Sigmoid colon (tissue), 6 donors: ENCODE measurements at regions not wholly inside any gene's neighbourhood (a gene's known extent, or its start where the extent isn't known, plus 50 kb on each side); places are given as distances from the start of the nearest gene placed in this dataset.

Experiments
- DNase-seq: peaks from one replicate; pipeline ENCODE4 v3.0.0-alpha.2; 2019
- H3K27ac ChIP-seq, 4 donors: fragments of 200-600 bp; sonication (generic); one replicate each; pipeline ENCODE4 v1.5.1; 2016 to 2019; ENCODE audit warnings: mild to moderate bottlenecking in 1 of 4
- H3K27me3 ChIP-seq, 3 donors: fragments of 200-600 bp; sonication (generic); one replicate each; pipeline ENCODE4 v1.5.1; 2019; ENCODE audit warnings: mild to moderate bottlenecking in 1 of 3
- H3K36me3 ChIP-seq, 4 donors: fragments of 200-600 bp; sonication (generic); one replicate each; pipeline ENCODE4 v1.5.1; 2016 to 2019
- H3K4me1 ChIP-seq, 4 donors: fragments of 200-600 bp; sonication (generic); one replicate each; pipeline ENCODE4 v1.5.1; 2017 to 2019
- H3K4me3 ChIP-seq, 4 donors: fragments of 200-600 bp; sonication (generic); one replicate each; pipeline ENCODE4 v1.5.1; 2017 to 2019; ENCODE audit warnings: mild to moderate bottlenecking in 2 of 4, moderate library complexity in 1 of 4
- H3K9me3 ChIP-seq, 4 donors: fragments of 200-600 bp in 3 of 4; sonication (generic) in 3 of 4; one replicate each; pipeline versions ENCODE4 v1.5.1 to v1.6.1; 2013 to 2019
- CTCF ChIP-seq, 4 experiments: fragments of 450-650 bp in 3 of 4; fragments of 200-600 bp in 1 of 4; IDR thresholded peaks; one replicate each; pipeline ENCODE4 v1.5.1; 2016 to 2019; ENCODE audit warnings: antibody characterized with exemption in 4 of 4, mild to moderate bottlenecking in 3 of 4, moderate library complexity in 2 of 4
- EP300 ChIP-seq, 4 donors: sonication (generic); formaldehyde crosslinking; IDR thresholded peaks; one replicate each; pipeline ENCODE4 v1.6.1; 2017; ENCODE audit warnings: antibody characterized with exemption in 4 of 4
- POLR2A ChIP-seq, 2 donors: fragments of 450-650 bp; IDR thresholded peaks; one replicate each; pipeline ENCODE4 v1.6.1; 2016; ENCODE audit warnings: antibody characterized with exemption in 2 of 2, mild to moderate bottlenecking in 2 of 2, moderate library complexity in 2 of 2
- POLR2AphosphoS5 ChIP-seq, 4 donors: sonication (generic); formaldehyde crosslinking; IDR thresholded peaks; one replicate each; pipeline ENCODE4 v1.6.1; 2017; ENCODE audit warnings: antibody characterized with exemption in 4 of 4
- WGBS, 2 donors: extraction: QIAGEN DNeasy Blood & Tissue Kit; methylation state at CpG; one replicate each; pipeline ENCODE4 v1.1.7; 2013; 5-methylcytosine and 5-hydroxymethylcytosine counted together
- intact Hi-C: fragments of 100-400 bp; cut with DNase I; formaldehyde crosslinking; loops from one replicate; pipeline ENCODE4 v1.15.1; 2023
- donor health status: healthy with polysubstance abuse.
- donor health status: healthy.

GRCh38 chr7:4343272-4344247 lies 338.5 kb upstream of the FOXK1 start:
- intact Hi-C loops, result no loop called here
- TF ChIP-seq POLR2A (IDR thresholded peaks at IDR 0.05) (no peak), CTCF (IDR thresholded peaks at IDR 0.05) (no peak), POLR2AphosphoS5 (IDR thresholded peaks at IDR 0.05) (no peak), EP300 (IDR thresholded peaks at IDR 0.05) (no peak)
- Histone ChIP-seq H3K4me3 (no peak overlapping the region), H3K9me3 (peaks cover 0 to 11% (median 9%) of the 10 kb centered on the region in 4 donors), H3K4me1 (no peaks in the 10 kb centered on the region), H3K36me3 (no peaks in the 10 kb centered on the region), H3K27me3 (no peaks in the 10 kb centered on the region), H3K27ac (no peak overlapping the region)
- DNase-seq, result no peak
- WGBS, 2 donors, result 54 to 75% methylated on average over 24 of the region's 24 CpGs

DNA sequence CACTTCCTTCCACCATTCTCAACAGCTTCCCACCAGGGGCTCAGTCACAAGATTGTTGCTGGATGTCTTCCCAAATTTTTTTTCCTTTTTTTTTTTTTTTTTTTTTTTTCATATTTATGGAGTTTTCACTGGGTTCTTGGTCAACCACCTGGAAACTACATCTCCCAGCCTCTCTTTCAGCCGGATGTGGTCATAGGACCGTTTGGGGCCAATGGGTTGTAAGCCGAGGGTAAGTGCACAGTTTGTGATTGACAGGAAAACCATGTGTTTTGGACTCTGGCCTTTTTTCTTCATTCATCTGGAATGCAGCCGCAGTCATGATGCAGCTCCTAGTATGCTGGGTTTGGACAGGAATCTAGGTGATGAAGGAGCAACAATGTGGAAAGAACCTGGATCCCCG lies 337.1 kb upstream of the FOXK1 start:
- no peak for TF ChIP-seq CTCF (IDR thresholded peaks at IDR 0.05)
- no peak for TF ChIP-seq POLR2A (IDR thresholded peaks at IDR 0.05)
- TF ChIP-seq EP300 (IDR thresholded peaks at IDR 0.05), result no peak
- no peak for TF ChIP-seq POLR2AphosphoS5 (IDR thresholded peaks at IDR 0.05)
- WGBS, 2 donors, result 65 to 89% methylated on average over 5 of the region's 5 CpGs
- intact Hi-C loops, result no loop called here
- DNase-seq, result no peak
- Histone ChIP-seq H3K4me3 (no peak overlapping the region), H3K9me3 (peaks cover 0 to 11% (median 9%) of the 10 kb centered on the region in 4 donors), H3K4me1 (no peaks in the 10 kb centered on the region), H3K36me3 (no peaks in the 10 kb centered on the region), H3K27me3 (no peaks in the 10 kb centered on the region), H3K27ac (no peak overlapping the region)

- intact Hi-C loops, result no loop called here
- H3K27me3 ChIP-seq, result no peaks in the 10 kb centered on the region
- no peak for DNase-seq
- TF ChIP-seq CTCF (IDR thresholded peaks at IDR 0.05) (no peak), EP300 (IDR thresholded peaks at IDR 0.05) (no peak), POLR2AphosphoS5 (IDR thresholded peaks at IDR 0.05) (no peak), POLR2A (IDR thresholded peaks at IDR 0.05) (no peak)
- no peak overlapping the region for H3K4me3 ChIP-seq
- H3K27ac ChIP-seq, result no peak overlapping the region
- no peaks in the 10 kb centered on the region for H3K36me3 ChIP-seq
- 85 to 88% methylated on average over 1 of the region's 1 CpG for WGBS, 2 donors
- H3K9me3 ChIP-seq, result peaks cover 0 to 5% (median 1%) of the 10 kb centered on the region in 4 donors
- H3K4me1 ChIP-seq, result no peaks in the 10 kb centered on the region
These were observed 330.0 kb upstream of the FOXK1 start for GRCh38 chr7:4352069-4352468.

- H3K27me3 ChIP-seq, result no peaks in the 10 kb centered on the region
- peaks cover 0 to 3% (median 0%) of the 10 kb centered on the region in 4 donors for H3K4me1 ChIP-seq
- TF ChIP-seq EP300 (IDR thresholded peaks at IDR 0.05) (no peak), POLR2AphosphoS5 (IDR thresholded peaks at IDR 0.05) (no peak), CTCF (IDR thresholded peaks at IDR 0.05) (no peak), POLR2A (IDR thresholded peaks at IDR 0.05) (no peak)
- no peaks in the 10 kb centered on the region for H3K9me3 ChIP-seq
- H3K27ac ChIP-seq, result no peak overlapping the region
- intact Hi-C loops, result no loop called here
- 81 to 82% methylated on average over 5 of the region's 5 CpGs for WGBS, 2 donors
- no peaks in the 10 kb centered on the region for H3K36me3 ChIP-seq
- no peak overlapping the region for H3K4me3 ChIP-seq
- no peak for DNase-seq
These were observed 320.3 kb upstream of the FOXK1 start for GRCh38 chr7:4361774-4362173.
